Nephron (organoid): ENCODE measurements at regions not wholly inside any gene's neighbourhood (a gene's known extent, or its start where the extent isn't known, plus 50 kb on each side); places are given as distances from the start of the nearest gene placed in this dataset.

Experiments used
- H3K27ac Mint-ChIP-seq, 3 experiments: 2 replicates each; pipeline ENCODE4 v1.8.0; 2020; ENCODE audit warnings: mixed read lengths in 3 of 3, mild to moderate bottlenecking in 2 of 3, moderate library complexity in 1 of 3
- H3K27me3 Mint-ChIP-seq: 2 replicates; pipeline ENCODE4 v1.8.0; 2021; ENCODE audit warnings: low read depth, mild to moderate bottlenecking, moderate library complexity, mixed read lengths
- H3K36me3 Mint-ChIP-seq: 2 replicates; pipeline ENCODE4 v1.8.0; 2020; ENCODE audit warnings: low read depth, mixed read lengths
- H3K4me1 Mint-ChIP-seq: 2 replicates; pipeline ENCODE4 v1.8.0; 2020; ENCODE audit warnings: mixed read lengths
- H3K4me3 Mint-ChIP-seq, 3 experiments: 2 replicates each; pipeline ENCODE4 v1.8.0; 2020; ENCODE audit warnings: mild to moderate bottlenecking in 3 of 3, mixed read lengths in 3 of 3, moderate library complexity in 2 of 3
- H3K9me3 Mint-ChIP-seq: 2 replicates; pipeline ENCODE4 v1.8.0; 2020; ENCODE audit warnings: mixed read lengths
- CTCF ChIP-seq, 3 experiments: fragments of 200-600 bp; sonication (generic); IDR thresholded peaks; one replicate each; pipeline ENCODE4 v1.5.0; 2021; ENCODE audit warnings: antibody characterized with exemption in 3 of 3; ENCODE audit not compliant: unreplicated experiment in 3 of 3

GRCh38 chr4:129929052-129929451 lies 833.1 kb downstream of the C4orf33 start:
- Mint-ChIP-seq H3K27ac (no peak overlapping the region), H3K27me3 (no peaks in the 10 kb centered on the region), H3K9me3 (no peaks in the 10 kb centered on the region), H3K4me1 (no peaks in the 10 kb centered on the region), H3K36me3 (no peaks in the 10 kb centered on the region), H3K4me3 (no peak overlapping the region)
- TF ChIP-seq CTCF (IDR thresholded peaks at IDR 0.05; ENCODE audit: unreplicated experiment in 3 of 3): peak; percentile 16 to 47 (median 26)

DNA sequence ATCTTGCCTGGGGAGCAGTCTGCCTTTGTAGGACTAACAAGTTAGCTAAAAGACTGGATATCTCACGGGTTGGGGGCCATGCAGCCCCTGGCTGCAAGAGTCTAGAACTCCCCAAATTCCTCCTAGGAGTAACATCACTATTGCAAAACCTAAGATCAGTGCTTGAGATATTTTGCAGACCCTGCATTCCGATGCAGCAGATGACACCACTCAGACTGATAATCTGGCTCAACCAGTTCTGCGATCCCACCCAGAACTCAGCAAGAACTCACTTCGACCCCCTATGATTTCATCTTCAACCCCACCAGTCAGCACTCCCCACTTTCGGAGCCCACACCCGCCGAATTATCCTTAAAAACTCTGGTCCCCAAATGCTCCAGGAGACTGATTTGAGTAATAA lies 834.0 kb downstream of the C4orf33 start:
- no peak for TF ChIP-seq CTCF (IDR thresholded peaks at IDR 0.05; ENCODE audit: unreplicated experiment in 3 of 3)
- H3K4me1 Mint-ChIP-seq: no peaks in the 10 kb centered on the region

GRCh38 chr4:129950217-129950616 lies 854.3 kb downstream of the C4orf33 start:
- no peaks in the 10 kb centered on the region for H3K27me3 Mint-ChIP-seq
- no peak for TF ChIP-seq CTCF (IDR thresholded peaks at IDR 0.05; ENCODE audit: unreplicated experiment in 3 of 3)
- no peaks in the 10 kb centered on the region for H3K4me1 Mint-ChIP-seq
- H3K27ac Mint-ChIP-seq: no peak overlapping the region
- no peaks in the 10 kb centered on the region for H3K9me3 Mint-ChIP-seq
- no peak overlapping the region for H3K4me3 Mint-ChIP-seq
- H3K36me3 Mint-ChIP-seq: no peaks in the 10 kb centered on the region

More for the DNA sequence above, 834.0 kb downstream of the C4orf33 start:
- Mint-ChIP-seq H3K27me3 (no peaks in the 10 kb centered on the region), H3K4me3 (no peak overlapping the region), H3K27ac (peak overlapping the region in 1 of 3 experiments; percentile 50), H3K9me3 (no peaks in the 10 kb centered on the region), H3K36me3 (no peaks in the 10 kb centered on the region)

DNA sequence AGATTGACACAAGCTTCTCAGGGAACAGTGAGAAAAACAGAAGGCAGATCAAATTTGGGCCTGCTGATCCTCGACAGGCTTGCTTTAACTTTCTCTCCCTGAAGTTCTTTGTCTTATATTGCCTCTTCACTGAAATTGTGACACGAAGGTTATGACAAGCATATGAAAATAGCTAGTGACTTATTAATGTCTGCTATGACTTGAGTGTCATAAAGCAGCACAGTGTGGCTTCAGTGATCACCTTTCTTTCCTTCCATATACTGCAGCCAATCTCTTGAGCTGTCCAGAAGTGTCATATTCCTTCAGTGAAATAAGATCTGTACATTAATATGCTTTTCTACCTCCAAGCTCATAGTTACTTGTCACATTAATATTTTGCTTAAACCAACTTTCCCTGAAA lies 870.2 kb downstream of the C4orf33 start:
- no peak overlapping the region for H3K4me3 Mint-ChIP-seq
- H3K9me3 Mint-ChIP-seq: peaks cover 8% of the 10 kb centered on the region
- H3K36me3 Mint-ChIP-seq: no peaks in the 10 kb centered on the region
- H3K27me3 Mint-ChIP-seq: no peaks in the 10 kb centered on the region
- H3K27ac Mint-ChIP-seq: no peak overlapping the region
- H3K4me1 Mint-ChIP-seq: no peaks in the 10 kb centered on the region
- TF ChIP-seq CTCF (IDR thresholded peaks at IDR 0.05; ENCODE audit: unreplicated experiment in 3 of 3): no peak

- H3K4me3 Mint-ChIP-seq: no peak overlapping the region
- H3K27ac Mint-ChIP-seq: no peak overlapping the region
- TF ChIP-seq CTCF (IDR thresholded peaks at IDR 0.05; ENCODE audit: unreplicated experiment in 3 of 3): no peak
- peaks cover 8% of the 10 kb centered on the region for H3K9me3 Mint-ChIP-seq
- no peaks in the 10 kb centered on the region for H3K4me1 Mint-ChIP-seq
- no peaks in the 10 kb centered on the region for H3K27me3 Mint-ChIP-seq
- no peaks in the 10 kb centered on the region for H3K36me3 Mint-ChIP-seq
Observed at GRCh38 chr4:129968366-129968765, 872.4 kb downstream of the C4orf33 start.

- Mint-ChIP-seq H3K27ac (no peak overlapping the region), H3K27me3 (no peaks in the 10 kb centered on the region), H3K36me3 (no peaks in the 10 kb centered on the region), H3K4me3 (no peak overlapping the region), H3K9me3 (peaks cover 8% of the 10 kb centered on the region), H3K4me1 (no peaks in the 10 kb centered on the region)
- no peak for TF ChIP-seq CTCF (IDR thresholded peaks at IDR 0.05; ENCODE audit: unreplicated experiment in 3 of 3)
Observed at GRCh38 chr4:129968778-129969177, 872.8 kb downstream of the C4orf33 start.
